ENCODE measurements at regions not wholly inside any gene's neighbourhood (a gene's known extent, or its start where the extent isn't known, plus 50 kb on each side); places are given as distances from the start of the nearest gene placed in this dataset.

GRCh38 chr2:145925591-145925990 is 1405.7 kb upstream of the ZEB2 start:
- POLR2A ChIA-PET: no interaction called here

DNA sequence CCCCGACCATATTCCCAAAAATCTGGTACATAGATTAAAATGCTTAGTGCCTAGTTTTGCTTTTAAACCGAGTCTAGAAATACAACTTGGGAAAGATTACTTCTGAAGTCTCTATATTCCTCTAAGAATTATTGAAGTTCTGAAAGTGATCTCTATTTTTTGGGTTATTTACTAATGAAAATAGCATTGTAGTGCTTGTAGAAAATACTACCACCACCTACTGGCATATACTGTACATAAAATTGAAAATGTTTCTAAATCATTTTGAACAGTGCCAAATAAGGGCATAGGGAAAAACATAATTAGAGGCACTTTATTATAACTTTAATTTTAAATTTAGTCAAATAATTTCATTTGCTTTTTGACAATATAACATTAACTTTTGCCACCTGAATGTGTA is 1399.6 kb upstream of the ZEB2 start:
- ATAC-seq (ENCODE audit: low read depth) (no peak), DNase-seq (no peak)
- H3K27me3 Mint-ChIP-seq: no peaks in the 10 kb centered on the region
- H3K4me1 Mint-ChIP-seq: peaks cover 6% of the 10 kb centered on the region
- no peak overlapping the region for H3K4me2 ChIP-seq (replicated peaks; ENCODE audit: low read depth, low read length, poor library complexity, severe bottlenecking)
- H3K27me3 ChIP-seq (replicated peaks in 1 of 4; ENCODE audit: control extremely low read depth in 1 of 4, control insufficient read depth in 3 of 4, insufficient read depth in 4 of 4, low read length in 3 of 4): no peaks in the 10 kb centered on the region
- intact Hi-C loops (cut with micrococcal nuclease): no loop called here
- H3K36me3 ChIP-seq (replicated peaks in 1 of 2; ENCODE audit: control extremely low read depth in 1 of 2, control insufficient read depth in 1 of 2, extremely low read depth in 1 of 2, insufficient read depth in 2 of 2, low read length in 1 of 2): no peaks in the 10 kb centered on the region
- no peaks in the 10 kb centered on the region for H3K4me1 ChIP-seq (ENCODE audit: control insufficient read depth in 2 of 2, insufficient read depth in 2 of 2, low read length in 2 of 2)
- TF ChIP-seq, protein P1, sequence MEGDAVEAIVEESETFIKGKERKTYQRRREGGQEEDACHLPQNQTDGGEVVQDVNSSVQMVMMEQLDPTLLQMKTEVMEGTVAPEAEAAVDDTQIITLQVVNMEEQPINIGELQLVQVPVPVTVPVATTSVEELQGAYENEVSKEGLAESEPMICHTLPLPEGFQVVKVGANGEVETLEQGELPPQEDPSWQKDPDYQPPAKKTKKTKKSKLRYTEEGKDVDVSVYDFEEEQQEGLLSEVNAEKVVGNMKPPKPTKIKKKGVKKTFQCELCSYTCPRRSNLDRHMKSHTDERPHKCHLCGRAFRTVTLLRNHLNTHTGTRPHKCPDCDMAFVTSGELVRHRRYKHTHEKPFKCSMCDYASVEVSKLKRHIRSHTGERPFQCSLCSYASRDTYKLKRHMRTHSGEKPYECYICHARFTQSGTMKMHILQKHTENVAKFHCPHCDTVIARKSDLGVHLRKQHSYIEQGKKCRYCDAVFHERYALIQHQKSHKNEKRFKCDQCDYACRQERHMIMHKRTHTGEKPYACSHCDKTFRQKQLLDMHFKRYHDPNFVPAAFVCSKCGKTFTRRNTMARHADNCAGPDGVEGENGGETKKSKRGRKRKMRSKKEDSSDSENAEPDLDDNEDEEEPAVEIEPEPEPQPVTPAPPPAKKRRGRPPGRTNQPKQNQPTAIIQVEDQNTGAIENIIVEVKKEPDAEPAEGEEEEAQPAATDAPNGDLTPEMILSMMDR (IDR thresholded peaks at IDR 0.05): no peak
- TF ChIP-seq EZH2 (IDR thresholded peaks at IDR 0.05; ENCODE audit: borderline replicate concordance, insufficient read depth, low read depth, low read length, poor library complexity, severe bottlenecking): no peak
- no peaks in the 10 kb centered on the region for H3K79me2 ChIP-seq (ENCODE audit: control insufficient read depth, insufficient read depth, low read length)
- no peak overlapping the region for H3K27ac Mint-ChIP-seq
- WGBS (ENCODE audit: insufficient coverage): no CpG with 5 or more reads among the region's 2 CpGs
- H3K4me3 Mint-ChIP-seq: no peak overlapping the region
- POLR2A ChIA-PET: no interaction called here
- H3K27ac ChIP-seq (ENCODE audit: low read length in 2 of 2): no peak overlapping the region
- no peaks in the 10 kb centered on the region for H3K9me3 Mint-ChIP-seq (ENCODE audit: insufficient read depth)
- H3K4me3 ChIP-seq (ENCODE audit: control extremely low read depth in 1 of 5, extremely low read depth in 1 of 5, insufficient read depth in 1 of 5, low read depth in 2 of 5, low read length in 4 of 5): no peak overlapping the region
- no peak overlapping the region for H3K9ac ChIP-seq (ENCODE audit: low read length)
- CTCF ChIA-PET: no interaction called here
- no peak overlapping the region for H2AFZ ChIP-seq (ENCODE audit: insufficient read depth, low read depth, low read length, poor library complexity, severe bottlenecking)
- H3K9me3 ChIP-seq (ENCODE audit: control extremely low read depth in 1 of 3, control insufficient read depth in 2 of 3, insufficient read depth in 1 of 3, low read length in 2 of 3): no peaks in the 10 kb centered on the region
- no peaks in the 10 kb centered on the region for H4K20me1 ChIP-seq (ENCODE audit: control insufficient read depth, insufficient read depth, low read length, poor library complexity, severe bottlenecking)

More at GRCh38 chr2:145925591-145925990, 1405.7 kb upstream of the ZEB2 start:
- H3K4me1 ChIP-seq (ENCODE audit: control insufficient read depth in 2 of 2, insufficient read depth in 2 of 2, low read length in 2 of 2): no peaks in the 10 kb centered on the region
- no peaks in the 10 kb centered on the region for H3K79me2 ChIP-seq (ENCODE audit: control insufficient read depth, insufficient read depth, low read length)
- peaks cover 0 to 1% (median 0%) of the 10 kb centered on the region in 3 donors for H3K9me3 ChIP-seq (ENCODE audit: control extremely low read depth in 1 of 3, control insufficient read depth in 2 of 3, insufficient read depth in 1 of 3, low read length in 2 of 3)
- ATAC-seq (ENCODE audit: low read depth) (no peak), DNase-seq (no peak)
- no peak overlapping the region for H3K4me2 ChIP-seq (replicated peaks; ENCODE audit: low read depth, low read length, poor library complexity, severe bottlenecking)
- no peak overlapping the region for H2AFZ ChIP-seq (ENCODE audit: insufficient read depth, low read depth, low read length, poor library complexity, severe bottlenecking)
- no peaks in the 10 kb centered on the region for H4K20me1 ChIP-seq (ENCODE audit: control insufficient read depth, insufficient read depth, low read length, poor library complexity, severe bottlenecking)
- H3K4me3 Mint-ChIP-seq: no peak overlapping the region
- TF ChIP-seq, protein P1 (IDR thresholded peaks at IDR 0.05): no peak
- no peak for TF ChIP-seq EZH2 (IDR thresholded peaks at IDR 0.05; ENCODE audit: borderline replicate concordance, insufficient read depth, low read depth, low read length, poor library complexity, severe bottlenecking)
- CTCF ChIA-PET: no interaction called here
- no peak overlapping the region for H3K4me3 ChIP-seq (ENCODE audit: control extremely low read depth in 1 of 5, extremely low read depth in 1 of 5, insufficient read depth in 1 of 5, low read depth in 2 of 5, low read length in 4 of 5)
- intact Hi-C loops (cut with micrococcal nuclease): no loop called here
- H3K27ac ChIP-seq (ENCODE audit: low read length in 2 of 2): no peak overlapping the region
- H3K27me3 ChIP-seq (replicated peaks in 1 of 4; ENCODE audit: control extremely low read depth in 1 of 4, control insufficient read depth in 3 of 4, insufficient read depth in 4 of 4, low read length in 3 of 4): no peaks in the 10 kb centered on the region
- peaks cover 13% of the 10 kb centered on the region for H3K4me1 Mint-ChIP-seq
- H3K27ac Mint-ChIP-seq: no peak overlapping the region
- no peaks in the 10 kb centered on the region for H3K27me3 Mint-ChIP-seq
- H3K9ac ChIP-seq (ENCODE audit: low read length): no peak overlapping the region
- WGBS (ENCODE audit: insufficient coverage): 80% methylated on average over 1 of the region's 4 CpGs
- no peaks in the 10 kb centered on the region for H3K9me3 Mint-ChIP-seq (ENCODE audit: insufficient read depth)
- no peaks in the 10 kb centered on the region for H3K36me3 ChIP-seq (replicated peaks in 1 of 2; ENCODE audit: control extremely low read depth in 1 of 2, control insufficient read depth in 1 of 2, extremely low read depth in 1 of 2, insufficient read depth in 2 of 2, low read length in 1 of 2)
